HTR-8/SVneo (cell line): ENCODE measurements at regions not wholly inside any gene's neighbourhood (a gene's known extent, or its start where the extent isn't known, plus 50 kb on each side); places are given as distances from the start of the nearest gene placed in this dataset.
A peak's percentile ranks its signal among the peaks of the same experiment; 100 is the strongest.
"Not testable (repeated sequence)": the region's sequence is repeated elsewhere in the genome, so short reads cannot be mapped to it uniquely, and the experiment has no call there.

Experiments used
- DNase-seq: peaks from one replicate; pipeline ENCODE4 v3.0.0; 2011; ENCODE audit warnings: low spot score, mixed read lengths; ENCODE audit not compliant: insufficient read length
- FAIRE-seq: peaks from 2 replicates; lab custom pipeline; 2011; peaks lifted over from hg19 to GRCh38; lab: Jason Lieb, UNC

GRCh38 chr5:66234241-66234640 is 90.1 kb downstream of the SREK1 start:
- DNase-seq = no peak
- FAIRE-seq = no peak

GRCh38 chr5:66238435-66238834 is 94.3 kb downstream of the SREK1 start:
- FAIRE-seq = no peak
- no peak for DNase-seq

DNA sequence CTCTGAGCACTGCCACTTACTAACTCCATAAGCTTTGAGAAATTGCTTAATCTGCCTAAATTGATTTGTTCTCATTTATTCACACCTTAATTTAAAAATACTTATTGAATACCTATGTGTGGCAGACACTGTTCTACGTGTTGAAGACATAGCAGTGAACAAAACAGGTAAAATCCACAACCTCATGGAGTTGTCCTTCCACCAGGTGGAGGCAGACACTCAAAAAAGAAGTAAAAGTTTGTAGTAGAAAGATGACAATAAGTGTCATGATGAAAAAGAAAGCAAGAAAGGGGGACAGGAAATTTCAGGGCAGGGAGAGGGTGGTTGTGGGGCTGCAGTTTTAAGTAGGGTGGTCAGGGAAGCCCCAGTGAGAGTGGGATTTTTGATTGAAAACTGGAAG is 94.9 kb downstream of the SREK1 start:
- no peak for FAIRE-seq

DNA sequence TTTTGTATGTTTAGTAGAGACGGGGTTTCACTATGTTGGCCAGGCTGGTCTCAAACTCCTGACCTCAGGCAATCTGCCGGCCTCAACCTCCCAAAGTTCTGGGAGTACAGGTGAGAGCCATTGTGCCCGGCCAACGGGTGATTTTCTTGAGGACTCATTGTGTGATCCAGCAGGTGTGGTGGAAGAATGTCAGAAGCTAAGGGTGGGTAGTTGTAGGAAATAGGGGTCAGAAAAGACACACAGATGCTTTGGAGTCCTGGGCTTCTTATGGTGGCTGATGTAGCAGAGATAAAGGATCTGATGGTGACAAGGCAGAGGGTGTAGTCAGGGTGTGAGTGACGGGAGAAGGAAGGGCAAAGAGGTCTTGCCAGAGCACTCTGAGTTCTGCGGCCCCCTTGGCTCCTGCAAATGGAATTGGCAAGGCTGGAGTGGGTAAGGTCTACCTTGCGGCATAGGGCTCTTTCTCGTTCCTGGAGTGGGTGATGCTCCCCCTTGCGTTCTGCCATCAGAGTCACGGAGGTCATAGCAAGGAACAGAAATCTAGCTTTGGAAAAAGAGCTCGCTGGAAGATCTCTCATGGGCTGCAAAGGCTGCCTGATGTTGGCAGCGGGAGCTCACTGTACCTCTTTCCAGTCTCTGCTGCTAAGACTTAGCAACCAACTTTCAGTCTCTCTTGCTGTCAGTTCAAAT is 97.2 kb downstream of the SREK1 start:
- no peak for FAIRE-seq
- DNase-seq = no peak

More for the DNA sequence above, 94.9 kb downstream of the SREK1 start:
- no peak for DNase-seq

- DNase-seq = no peak
- FAIRE-seq = no peak
These were observed 98.1 kb downstream of the SREK1 start for GRCh38 chr5:66242050-66242715.

- DNase-seq = no peak
- no peak for FAIRE-seq
These were observed 102.5 kb downstream of the SREK1 start for GRCh38 chr5:66246608-66247007.

GRCh38 chr5:66247176-66247960 is 103.3 kb downstream of the SREK1 start:
- peak; percentile 52 for DNase-seq

DNA sequence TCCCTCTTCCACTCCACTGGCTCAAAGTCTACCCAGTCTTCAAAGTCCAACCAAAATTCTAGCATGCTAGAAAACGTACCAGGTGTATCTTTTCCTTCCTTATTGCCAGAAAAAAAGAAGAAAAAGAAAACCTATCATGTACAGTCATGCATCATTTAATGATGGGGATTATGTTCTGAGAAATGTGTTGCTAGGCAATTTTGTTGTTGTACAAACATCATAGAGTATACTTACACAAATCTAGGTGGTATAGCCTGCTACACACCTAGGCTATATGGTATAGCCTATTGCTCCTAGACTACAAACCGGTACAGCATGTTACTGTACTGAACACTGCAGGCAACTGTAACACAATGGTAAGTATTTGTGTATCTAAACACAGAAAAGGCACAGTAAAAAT is 104.8 kb downstream of the SREK1 start:
- DNase-seq = no peak
- FAIRE-seq = no peak

More at GRCh38 chr5:66247176-66247960, 103.3 kb downstream of the SREK1 start:
- FAIRE-seq = no peak

DNA sequence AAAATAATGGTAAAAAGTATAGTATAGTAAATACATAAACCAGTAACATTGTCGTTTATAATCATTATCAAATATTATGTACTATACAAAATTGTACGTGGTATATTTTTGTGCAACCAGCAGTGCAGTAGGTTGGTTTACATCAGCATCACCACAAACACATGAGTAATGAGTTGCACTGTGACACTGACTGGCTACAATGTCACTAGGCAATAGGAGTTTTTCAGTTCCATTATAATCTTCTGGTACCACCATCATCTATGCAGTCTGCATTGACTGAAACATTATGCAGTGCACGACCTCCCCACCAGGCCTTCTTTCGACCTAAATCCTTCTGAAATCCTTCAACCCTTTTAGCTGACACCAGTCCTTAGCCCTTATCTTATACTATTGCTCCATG is 105.8 kb downstream of the SREK1 start:
- DNase-seq (no peak), FAIRE-seq (no peak)

DNA sequence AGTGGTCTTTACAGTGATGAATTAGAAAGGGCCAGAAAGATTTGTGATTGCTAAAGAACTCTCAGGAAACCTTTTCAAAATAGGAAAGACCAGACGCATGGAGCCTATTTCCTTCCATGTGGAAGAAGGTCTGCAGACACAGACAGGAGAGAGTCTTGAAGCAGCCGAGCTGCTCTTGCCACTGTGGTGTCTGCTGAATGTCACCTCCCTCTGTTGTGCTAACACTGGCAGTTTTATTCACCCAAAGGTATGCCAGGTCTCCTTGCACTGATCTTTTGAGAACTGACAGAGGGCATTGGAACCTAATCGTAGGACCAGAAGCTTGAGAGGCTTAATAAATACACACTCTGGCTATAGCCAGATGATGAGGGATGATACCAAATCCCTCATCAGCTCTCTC is 108.7 kb downstream of the SREK1 start:
- DNase-seq = no peak
- no peak for FAIRE-seq

GRCh38 chr5:66255714-66256113 is 111.6 kb downstream of the SREK1 start:
- DNase-seq (no peak), FAIRE-seq (no peak)

GRCh38 chr5:66273121-66273520 is 129.0 kb downstream of the SREK1 start:
- FAIRE-seq = no peak
- no peak for DNase-seq

- no peak for FAIRE-seq
These were observed 132.9 kb downstream of the SREK1 start for GRCh38 chr5:66276986-66277385.

GRCh38 chr5:66277981-66278380 is 133.9 kb downstream of the SREK1 start:
- FAIRE-seq (no peak), DNase-seq (no peak)

More at GRCh38 chr5:66276986-66277385, 132.9 kb downstream of the SREK1 start:
- no peak for DNase-seq

- no peak for DNase-seq
- no peak for FAIRE-seq
These were observed 137.2 kb downstream of the SREK1 start for GRCh38 chr5:66281294-66281693.

GRCh38 chr5:66284588-66285342 is 140.7 kb downstream of the SREK1 start:
- FAIRE-seq = no peak
- no peak for DNase-seq

DNA sequence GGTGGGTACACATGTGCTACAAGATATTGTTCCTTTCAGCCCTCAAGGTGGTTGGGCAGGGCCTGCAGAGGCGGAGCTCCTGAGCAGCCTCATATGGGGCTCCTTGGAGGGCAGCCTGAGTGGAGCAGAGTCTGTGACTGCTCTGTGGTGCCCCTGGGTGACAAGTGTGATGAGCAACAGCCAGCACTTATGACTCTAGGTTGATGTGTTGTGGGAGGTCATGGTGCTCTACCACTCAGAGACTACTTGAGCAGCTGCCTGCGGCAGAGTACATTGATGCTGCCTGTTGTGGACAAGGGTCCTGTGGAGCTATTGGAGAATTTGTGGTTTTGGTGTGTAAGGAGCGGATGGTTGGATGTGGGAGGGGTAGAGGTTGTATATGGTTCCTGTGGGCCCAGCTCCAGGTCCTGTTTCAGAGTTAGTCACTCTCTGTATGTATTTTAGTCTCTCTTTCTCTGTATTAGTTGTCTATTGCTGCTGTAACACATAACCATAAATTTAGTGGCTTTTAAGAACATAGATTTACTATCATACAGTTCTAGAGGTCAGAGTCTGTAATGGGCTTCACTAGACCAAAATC is 141.3 kb downstream of the SREK1 start:
- no peak for FAIRE-seq
- DNase-seq = no peak

- DNase-seq = no peak
- FAIRE-seq = no peak
These were observed 147.7 kb downstream of the SREK1 start for GRCh38 chr5:66291771-66292170.

- not testable (repeated sequence) for DNase-seq, FAIRE-seq
These were observed 149.8 kb downstream of the SREK1 start for GRCh38 chr5:66293851-66294250.

DNA sequence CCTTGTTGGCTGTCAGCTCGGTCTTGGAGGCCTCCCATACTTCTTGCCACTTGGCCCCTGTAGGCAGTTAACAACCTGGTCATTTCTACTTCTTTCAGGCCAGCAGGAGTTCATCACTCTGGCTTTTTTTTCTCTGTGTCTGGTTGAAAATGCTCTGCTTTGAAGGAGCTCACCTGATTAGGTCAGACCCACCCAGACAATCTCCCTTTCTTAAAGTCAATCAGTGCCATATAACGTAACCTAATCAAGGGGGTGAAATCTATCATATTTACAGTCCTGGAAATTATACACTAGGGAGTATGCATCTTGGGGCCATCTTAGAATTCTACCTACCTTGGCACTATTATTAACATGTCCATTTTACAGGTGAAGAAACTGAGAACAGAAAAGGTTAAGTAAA is 155.4 kb downstream of the SREK1 start:
- no peak for FAIRE-seq
- DNase-seq = no peak
